CD4-positive, alpha-beta T cell (primary cell): ENCODE measurements at regions not wholly inside any gene's neighbourhood (a gene's known extent, or its start where the extent isn't known, plus 50 kb on each side); places are given as distances from the start of the nearest gene placed in this dataset.
"Not testable (repeated sequence)": the region's sequence is repeated elsewhere in the genome, so short reads cannot be mapped to it uniquely, and the experiment has no call there.

ENCODE experiments used
- ATAC-seq: fragments of 200-7000 bp; cut with Tn5 transposase; one replicate; pipeline ENCODE4 v1.10.0; 2022; ENCODE audit warnings: mild to moderate bottlenecking; ENCODE audit not compliant: poor library complexity
- CTCF ChIA-PET: fragments of 350-600 bp; sonication (Branson Sonifier 250); formaldehyde crosslinking; loops from one replicate; lab custom pipeline; 2021; ENCODE audit warnings: antibody characterized with exemption, inconsistent platforms; lab: Charles Lee
- POLR2A ChIA-PET: fragments of 350-600 bp; sonication (Branson Sonifier 250); formaldehyde crosslinking; loops from one replicate; lab custom pipeline; 2021; ENCODE audit warnings: antibody characterized with exemption, inconsistent platforms; lab: Charles Lee
- DNase-seq, 14 experiments: peaks; one replicate each; pipeline ENCODE4 v3.0.0-alpha.2; 2013 to 2020; ENCODE audit warnings: mixed read lengths in 2 of 14
- H3K27ac ChIP-seq, 2 donors: one replicate each; pipeline versions ENCODE4 v1.5.1 to v1.7.0; 2013; ENCODE audit warnings: low read length in 2 of 2, low read depth in 1 of 2, mild to moderate bottlenecking in 1 of 2
- H3K27me3 ChIP-seq, 2 experiments: 1 replicate in 1 of 2; 2 replicates in 1 of 2; pipeline versions ENCODE4 v1.6.1 to v1.7.0; 2013; ENCODE audit warnings: low read length in 2 of 2, control low read depth in 1 of 2, mild to moderate bottlenecking in 1 of 2, moderate library complexity in 1 of 2; ENCODE audit not compliant: insufficient read depth in 2 of 2, control insufficient read depth in 1 of 2
- H3K36me3 ChIP-seq: one replicate; pipeline ENCODE4 v1.6.1; 2013; ENCODE audit warnings: low read length, control low read depth; ENCODE audit not compliant: insufficient read depth
- H3K4me1 ChIP-seq: one replicate; pipeline ENCODE4 v1.6.1; 2013; ENCODE audit warnings: low read length, control low read depth; ENCODE audit not compliant: insufficient read depth
- H3K4me3 ChIP-seq: one replicate; pipeline ENCODE4 v1.5.1; 2013; ENCODE audit warnings: mild to moderate bottlenecking, low read length, moderate library complexity
- H3K9me3 ChIP-seq, 2 experiments: 1 replicate in 1 of 2; 2 replicates in 1 of 2; pipeline versions ENCODE4 v1.6.1 to v1.7.0; 2013; ENCODE audit warnings: low read length in 2 of 2, mild to moderate bottlenecking in 2 of 2, control low read depth in 1 of 2, moderate library complexity in 1 of 2; ENCODE audit not compliant: control insufficient read depth in 1 of 2, insufficient read depth in 1 of 2
- H3K27ac Mint-ChIP-seq: one replicate; pipeline ENCODE4 v1.8.0; 2020; ENCODE audit warnings: mixed read lengths
- H3K27me3 Mint-ChIP-seq: one replicate; pipeline ENCODE4 v1.8.0; 2021; ENCODE audit warnings: mixed read lengths
- H3K36me3 Mint-ChIP-seq: one replicate; pipeline ENCODE4 v1.8.0; 2021; ENCODE audit warnings: low read depth, mixed read lengths
- H3K4me1 Mint-ChIP-seq: one replicate; pipeline ENCODE4 v1.8.0; 2021; ENCODE audit warnings: low read depth, mixed read lengths
- H3K4me3 Mint-ChIP-seq: one replicate; pipeline ENCODE4 v1.8.0; 2020; ENCODE audit warnings: mild to moderate bottlenecking, mixed read lengths
- H3K9me3 Mint-ChIP-seq: one replicate; pipeline ENCODE4 v1.8.0; 2020; ENCODE audit warnings: mixed read lengths
- intact Hi-C, 2 experiments: fragments of 100-400 bp; cut with DNase I in 1 of 2; cut with micrococcal nuclease in 1 of 2; formaldehyde crosslinking; loops; one replicate each; pipeline versions ENCODE4 v1.15.1 to v1.9.0; 2023 to 2025; cut with DNase I, micrococcal nuclease
- TF ChIP-seq, protein P1 (sequence below): fragments of 200-600 bp; IDR thresholded peaks from one replicate; pipeline ENCODE4 v1.8.0; 2022; ENCODE audit warnings: antibody characterized with exemption, mild to moderate bottlenecking

DNA sequence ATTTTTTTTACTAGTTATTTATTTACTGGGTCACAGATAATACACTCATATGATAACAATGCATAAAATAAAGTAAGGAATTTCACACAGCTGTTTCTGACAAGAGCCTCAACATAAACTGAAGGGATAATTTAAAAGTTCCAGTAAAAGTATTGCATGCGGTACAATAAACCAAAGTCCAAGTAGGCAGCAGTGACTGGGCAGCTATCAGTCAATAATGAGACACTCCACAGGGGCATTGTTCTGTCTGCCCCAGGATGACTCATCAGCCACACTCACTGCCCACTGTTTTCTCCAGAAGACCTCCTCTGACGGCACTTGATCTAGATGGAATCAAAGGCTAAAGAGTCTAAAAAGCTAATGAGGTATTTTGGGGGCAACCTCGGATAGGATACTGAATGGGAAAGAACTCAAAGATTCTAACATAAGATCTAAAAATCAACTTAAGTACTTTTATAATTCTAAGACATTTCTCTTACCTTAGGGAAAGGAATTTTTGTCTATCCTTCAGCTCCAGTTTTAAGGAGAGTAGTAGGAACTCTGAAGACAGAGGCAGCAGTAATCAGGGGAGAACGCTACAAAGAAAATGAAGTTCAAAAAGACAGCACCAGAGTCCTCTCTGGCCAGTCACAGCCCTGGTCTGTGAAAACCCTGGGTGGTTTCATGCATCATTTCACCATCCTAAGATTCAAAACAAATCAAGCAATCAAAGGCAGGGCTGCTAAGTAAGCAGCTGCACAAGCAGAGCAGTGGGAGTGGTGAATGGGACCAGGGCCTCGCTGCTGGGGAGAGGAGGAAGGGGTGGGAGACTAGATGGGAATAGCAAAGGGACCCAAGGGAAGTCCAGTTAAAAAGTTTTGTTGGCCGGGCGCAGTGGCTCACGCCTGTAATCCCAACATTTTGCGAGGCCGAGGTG lies 175.1 kb downstream of the AVL9 start:
- ChIA-PET POLR2A (no interaction called here), CTCF (no interaction called here)
- Histone ChIP-seq H3K4me3 (no peak overlapping the region), H3K27me3 (peaks cover 0 to 2% of the 10 kb centered on the region in 2 experiments), H3K27ac (no peak overlapping the region), H3K36me3 (no peaks in the 10 kb centered on the region), H3K9me3 (peaks cover 0 to 3% of the 10 kb centered on the region in 2 experiments), H3K4me1 (no peaks in the 10 kb centered on the region)
- H3K27me3 Mint-ChIP-seq = peaks cover 5% of the 10 kb centered on the region
- intact Hi-C loops = no loop called here
- H3K4me1 Mint-ChIP-seq = no peaks in the 10 kb centered on the region
- H3K9me3 Mint-ChIP-seq = no peaks in the 10 kb centered on the region
- no peak for ATAC-seq
- H3K36me3 Mint-ChIP-seq = no peaks in the 10 kb centered on the region
- no peak for DNase-seq
- no peak overlapping the region for H3K27ac Mint-ChIP-seq
- no peak overlapping the region for H3K4me3 Mint-ChIP-seq
- TF ChIP-seq, protein P1, sequence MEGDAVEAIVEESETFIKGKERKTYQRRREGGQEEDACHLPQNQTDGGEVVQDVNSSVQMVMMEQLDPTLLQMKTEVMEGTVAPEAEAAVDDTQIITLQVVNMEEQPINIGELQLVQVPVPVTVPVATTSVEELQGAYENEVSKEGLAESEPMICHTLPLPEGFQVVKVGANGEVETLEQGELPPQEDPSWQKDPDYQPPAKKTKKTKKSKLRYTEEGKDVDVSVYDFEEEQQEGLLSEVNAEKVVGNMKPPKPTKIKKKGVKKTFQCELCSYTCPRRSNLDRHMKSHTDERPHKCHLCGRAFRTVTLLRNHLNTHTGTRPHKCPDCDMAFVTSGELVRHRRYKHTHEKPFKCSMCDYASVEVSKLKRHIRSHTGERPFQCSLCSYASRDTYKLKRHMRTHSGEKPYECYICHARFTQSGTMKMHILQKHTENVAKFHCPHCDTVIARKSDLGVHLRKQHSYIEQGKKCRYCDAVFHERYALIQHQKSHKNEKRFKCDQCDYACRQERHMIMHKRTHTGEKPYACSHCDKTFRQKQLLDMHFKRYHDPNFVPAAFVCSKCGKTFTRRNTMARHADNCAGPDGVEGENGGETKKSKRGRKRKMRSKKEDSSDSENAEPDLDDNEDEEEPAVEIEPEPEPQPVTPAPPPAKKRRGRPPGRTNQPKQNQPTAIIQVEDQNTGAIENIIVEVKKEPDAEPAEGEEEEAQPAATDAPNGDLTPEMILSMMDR = no peak

DNA sequence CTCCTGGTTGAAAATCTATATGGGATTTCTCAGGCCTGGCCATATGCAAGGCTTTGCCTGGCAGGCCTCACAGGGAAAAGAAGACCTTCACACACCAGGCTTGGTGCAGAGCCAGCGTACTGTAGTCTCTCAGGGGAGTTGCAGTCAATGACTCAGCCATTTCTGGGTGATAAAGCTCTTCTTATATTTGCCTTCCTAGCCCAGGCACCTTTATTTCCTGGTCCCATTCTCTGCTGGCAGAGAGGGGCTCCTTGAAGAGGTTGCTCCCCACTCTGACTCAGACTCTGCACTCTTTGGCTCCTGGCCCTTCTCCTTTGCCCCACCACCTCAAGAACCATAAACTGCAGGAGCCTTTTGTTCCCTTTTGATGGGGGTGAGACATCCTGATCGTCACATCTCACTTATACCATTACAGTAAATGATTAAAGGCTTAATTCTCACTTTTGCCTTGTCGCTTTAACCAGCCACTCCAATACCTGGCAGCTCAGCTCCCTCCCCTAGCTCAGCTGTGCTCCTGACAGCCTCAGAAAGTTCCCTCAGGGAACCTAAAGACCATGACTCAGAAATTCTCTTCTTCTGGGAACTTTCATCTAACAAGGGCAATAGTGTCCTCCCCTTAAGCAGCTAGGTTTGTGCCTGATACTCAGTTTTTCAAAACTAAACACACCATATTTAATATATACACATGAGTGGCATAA lies 174.0 kb downstream of the AVL9 start:
- intact Hi-C loops, ATAC-seq, H3K4me3 ChIP-seq, H3K9me3 ChIP-seq, H3K36me3 ChIP-seq, H3K36me3 Mint-ChIP-seq, H3K4me3 Mint-ChIP-seq, H3K9me3 Mint-ChIP-seq, H3K27ac ChIP-seq, H3K27ac Mint-ChIP-seq, H3K27me3 ChIP-seq, DNase-seq, H3K4me1 Mint-ChIP-seq, CTCF ChIA-PET, H3K4me1 ChIP-seq, POLR2A ChIA-PET: not testable (repeated sequence)
- peaks cover 11% of the 10 kb centered on the region for H3K27me3 Mint-ChIP-seq

DNA sequence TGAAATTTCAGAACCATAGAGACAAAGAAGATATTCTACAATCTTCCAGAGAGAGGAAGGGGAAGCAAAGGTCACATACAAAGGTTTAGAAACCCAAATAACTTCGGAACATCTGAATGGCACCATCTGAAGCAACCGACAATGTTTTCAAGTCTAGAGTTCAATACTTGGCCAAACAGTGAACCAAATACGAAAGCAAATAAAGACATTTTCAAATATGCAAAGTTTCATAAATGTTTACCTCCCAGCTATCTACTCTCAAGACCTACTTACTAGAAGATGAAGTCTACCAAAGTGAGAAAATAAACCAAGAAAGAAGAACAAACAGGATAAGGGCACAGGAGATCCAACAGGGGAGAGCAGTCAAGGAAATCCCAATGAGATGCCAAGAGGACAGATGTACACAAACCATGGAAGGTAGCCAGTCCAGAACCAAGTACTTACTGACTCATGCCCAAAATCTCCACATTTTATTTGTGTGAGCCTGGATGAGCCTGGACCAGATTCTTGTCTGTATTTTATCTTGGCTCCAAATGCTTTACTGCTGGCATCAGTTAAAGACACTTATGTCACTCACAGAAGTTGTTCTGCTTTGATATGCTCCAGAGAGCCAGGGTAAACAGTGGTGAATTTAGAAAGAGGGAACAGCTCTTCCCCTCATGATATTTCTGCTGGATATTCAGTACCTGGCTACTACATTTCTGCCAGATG lies 173.3 kb downstream of the AVL9 start:
- H3K4me3 Mint-ChIP-seq, H3K9me3 ChIP-seq, CTCF ChIA-PET, H3K9me3 Mint-ChIP-seq, H3K36me3 ChIP-seq, ATAC-seq, H3K4me1 Mint-ChIP-seq, H3K27ac ChIP-seq, POLR2A ChIA-PET, H3K4me3 ChIP-seq, H3K36me3 Mint-ChIP-seq, H3K27ac Mint-ChIP-seq, H3K27me3 ChIP-seq, intact Hi-C loops, H3K4me1 ChIP-seq, DNase-seq: not testable (repeated sequence)
- peaks cover 11% of the 10 kb centered on the region for H3K27me3 Mint-ChIP-seq

DNA sequence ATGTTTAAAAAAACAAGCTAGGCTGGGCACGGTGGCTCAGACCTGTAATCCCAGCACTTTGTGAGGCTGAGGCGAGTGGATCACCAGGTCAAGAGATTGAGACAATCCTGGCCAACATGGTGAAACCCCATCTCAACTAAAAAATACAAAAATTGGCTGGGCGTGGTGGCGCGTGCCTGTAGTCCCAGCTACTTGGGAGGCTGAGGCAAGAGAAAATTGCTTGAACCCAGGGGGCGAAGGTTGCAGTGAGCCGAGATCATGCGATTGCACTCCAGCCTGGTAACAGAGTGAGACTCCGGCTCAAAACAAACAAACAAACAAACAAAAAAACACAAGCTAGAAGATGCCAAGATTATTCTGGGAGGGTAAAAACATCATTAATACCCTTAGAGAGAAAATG lies 172.3 kb downstream of the AVL9 start:
- H3K4me3 Mint-ChIP-seq, H3K4me1 Mint-ChIP-seq, H3K36me3 ChIP-seq, intact Hi-C loops, H3K4me1 ChIP-seq, POLR2A ChIA-PET, H3K36me3 Mint-ChIP-seq, H3K4me3 ChIP-seq, CTCF ChIA-PET, H3K27ac ChIP-seq, DNase-seq, H3K27me3 ChIP-seq, H3K27ac Mint-ChIP-seq, H3K9me3 ChIP-seq, H3K9me3 Mint-ChIP-seq, ATAC-seq: not testable (repeated sequence)
- peaks cover 12% of the 10 kb centered on the region for H3K27me3 Mint-ChIP-seq

DNA sequence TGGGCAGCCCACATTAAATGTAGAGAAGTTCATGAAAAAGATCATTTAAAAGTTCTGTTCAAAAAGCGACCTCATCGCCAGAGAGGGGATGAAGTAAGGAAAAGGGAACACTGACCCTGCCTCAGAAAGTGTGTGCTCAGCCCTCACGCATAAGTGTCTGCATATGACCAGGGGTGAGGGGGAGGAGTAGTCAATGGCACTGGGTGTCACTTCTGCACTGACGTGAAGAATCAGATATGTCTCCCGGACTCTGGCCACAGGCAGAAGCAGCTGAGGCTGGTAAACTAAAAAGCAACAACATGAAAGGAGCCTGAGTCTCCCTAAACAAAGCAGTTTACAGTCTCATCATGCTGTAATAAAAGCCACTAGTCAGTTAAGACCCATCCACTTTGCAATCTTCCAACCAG lies 168.5 kb downstream of the AVL9 start:
- H3K27me3 Mint-ChIP-seq = peaks cover 29% of the 10 kb centered on the region
- DNase-seq, H3K36me3 ChIP-seq, CTCF ChIA-PET, H3K27ac Mint-ChIP-seq, H3K4me3 ChIP-seq, H3K27me3 ChIP-seq, H3K27ac ChIP-seq, H3K9me3 Mint-ChIP-seq, H3K9me3 ChIP-seq, H3K4me3 Mint-ChIP-seq, H3K4me1 ChIP-seq, ATAC-seq, H3K36me3 Mint-ChIP-seq, intact Hi-C loops, H3K4me1 Mint-ChIP-seq, POLR2A ChIA-PET: not testable (repeated sequence)

DNA sequence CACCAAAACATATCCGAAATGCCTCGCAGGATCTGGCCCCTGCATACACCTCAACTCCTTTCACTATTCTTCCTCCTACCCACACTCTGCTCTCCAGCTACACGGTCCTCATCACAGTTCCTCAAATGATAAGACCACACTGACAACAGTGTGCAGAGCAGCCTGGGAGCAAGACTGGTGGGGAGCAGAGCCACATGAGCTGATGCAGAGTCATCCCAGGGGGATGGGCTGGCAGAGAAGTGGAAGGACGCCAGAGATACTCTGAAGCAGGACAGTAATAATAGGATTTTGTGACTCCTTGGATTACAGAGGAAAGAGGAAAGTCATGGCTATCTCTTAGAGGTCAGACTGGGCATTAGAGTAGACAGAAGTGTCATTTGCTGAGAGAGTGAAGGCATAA lies 167.2 kb downstream of the AVL9 start:
- H3K4me1 ChIP-seq, H3K36me3 Mint-ChIP-seq, CTCF ChIA-PET, H3K9me3 Mint-ChIP-seq, H3K27me3 ChIP-seq, ATAC-seq, intact Hi-C loops, H3K4me1 Mint-ChIP-seq, H3K36me3 ChIP-seq, H3K27ac ChIP-seq, POLR2A ChIA-PET, H3K4me3 Mint-ChIP-seq, DNase-seq, H3K4me3 ChIP-seq, H3K27ac Mint-ChIP-seq, H3K9me3 ChIP-seq: not testable (repeated sequence)
- H3K27me3 Mint-ChIP-seq = peaks cover 23% of the 10 kb centered on the region
